ENCODE measurements at regions not wholly inside any gene's neighbourhood (a gene's known extent, or its start where the extent isn't known, plus 50 kb on each side); places are given as distances from the start of the nearest gene placed in this dataset.

- H3K27me3 ChIP-seq: no peaks in the 10 kb centered on the region
- WGBS, 2 donors: 52 to 69% methylated on average over 3 of the region's 3 CpGs
- ATAC-seq: no peak
- no peak overlapping the region for H3K27ac ChIP-seq
- peaks cover 48% of the 10 kb centered on the region for H3K4me1 ChIP-seq
- TF ChIP-seq CTCF (IDR thresholded peaks at IDR 0.05): no peak
- no peak for TF ChIP-seq POLR2A (IDR thresholded peaks at IDR 0.05)
- no peak overlapping the region for H3K4me3 ChIP-seq
- no peaks in the 10 kb centered on the region for H3K36me3 ChIP-seq (replicated peaks in 1 of 2; ENCODE audit: insufficient read depth in 1 of 2, low read depth in 2 of 2)
- no peaks in the 10 kb centered on the region for H3K9me3 ChIP-seq
- intact Hi-C loops (cut with DNase I): no loop called here
- DNase-seq: no peak
Observed at GRCh38 chr1:149845416-149845815, 54.0 kb upstream of the BOLA1 start.

- no peak for ATAC-seq
- DNase-seq: no peak
- TF ChIP-seq POLR2A (IDR thresholded peaks at IDR 0.05) (no peak), CTCF (IDR thresholded peaks at IDR 0.05) (no peak)
- intact Hi-C loops (cut with DNase I): no loop called here
- Histone ChIP-seq H3K9me3 (no peaks in the 10 kb centered on the region), H3K27ac (no peak overlapping the region), H3K27me3 (no peaks in the 10 kb centered on the region), H3K4me1 (peaks cover 48% of the 10 kb centered on the region), H3K36me3 (replicated peaks in 1 of 2; ENCODE audit: insufficient read depth in 1 of 2, low read depth in 2 of 2) (no peaks in the 10 kb centered on the region), H3K4me3 (no peak overlapping the region)
- WGBS, 2 donors: 94 to 98% methylated on average over 3 of the region's 3 CpGs
Observed at GRCh38 chr1:149846042-149846441, 53.3 kb upstream of the BOLA1 start.

GRCh38 chr1:149846593-149847466 is 52.5 kb upstream of the BOLA1 start:
- no peak overlapping the region for H3K27ac ChIP-seq
- no peaks in the 10 kb centered on the region for H3K36me3 ChIP-seq (replicated peaks in 1 of 2; ENCODE audit: insufficient read depth in 1 of 2, low read depth in 2 of 2)
- TF ChIP-seq POLR2A (IDR thresholded peaks at IDR 0.05) (no peak), CTCF (IDR thresholded peaks at IDR 0.05) (no peak)
- H3K4me3 ChIP-seq: no peak overlapping the region
- ATAC-seq (no peak), DNase-seq (no peak)
- intact Hi-C loops (cut with DNase I): no loop called here
- 82 to 87% methylated on average over 3 of the region's 3 CpGs for WGBS, 2 donors
- peaks cover 48% of the 10 kb centered on the region for H3K4me1 ChIP-seq
- no peaks in the 10 kb centered on the region for H3K27me3 ChIP-seq
- no peaks in the 10 kb centered on the region for H3K9me3 ChIP-seq

- H3K4me1 ChIP-seq: peaks cover 48% of the 10 kb centered on the region
- intact Hi-C loops (cut with DNase I): no loop called here
- H3K36me3 ChIP-seq (replicated peaks in 1 of 2; ENCODE audit: insufficient read depth in 1 of 2, low read depth in 2 of 2): no peaks in the 10 kb centered on the region
- H3K9me3 ChIP-seq: no peaks in the 10 kb centered on the region
- no peak for TF ChIP-seq CTCF (IDR thresholded peaks at IDR 0.05)
- TF ChIP-seq POLR2A (IDR thresholded peaks at IDR 0.05): no peak
- H3K27me3 ChIP-seq: no peaks in the 10 kb centered on the region
- DNase-seq: peak in 1 of 4 donors; percentile 20
- H3K4me3 ChIP-seq: no peak overlapping the region
- WGBS, 2 donors: 19% methylated on average over 3 of the region's 3 CpGs
- no peak for ATAC-seq
- H3K27ac ChIP-seq: peak overlapping the region in 2 of 4 donors; percentile 4 to 11
Observed at GRCh38 chr1:149848340-149849110, 50.8 kb upstream of the BOLA1 start.

All from body of pancreas (tissue), 4 donors.